GM19468 (cell line): ENCODE measurements at regions not wholly inside any gene's neighbourhood (a gene's known extent, or its start where the extent isn't known, plus 50 kb on each side); places are given as distances from the start of the nearest gene placed in this dataset.
"Not testable (repeated sequence)": the region's sequence is repeated elsewhere in the genome, so short reads cannot be mapped to it uniquely, and the experiment has no call there.

ENCODE experiments used
- ATAC-seq: cut with Tn5 transposase; IDR thresholded peaks from one replicate; pipeline ENCODE4 v1.9.1; 2021; ENCODE audit warnings: mild to moderate bottlenecking, moderate library complexity, moderate number of reproducible peaks; ENCODE audit not compliant: unreplicated experiment; ENCODE audit errors: extremely low read depth

- ATAC-seq = no peak
These were observed 1356.4 kb upstream of the TMEM132C start for GRCh38 chr12:126910570-126910969.

GRCh38 chr12:126912111-126912510 lies 1354.9 kb upstream of the TMEM132C start:
- ATAC-seq = no peak

DNA sequence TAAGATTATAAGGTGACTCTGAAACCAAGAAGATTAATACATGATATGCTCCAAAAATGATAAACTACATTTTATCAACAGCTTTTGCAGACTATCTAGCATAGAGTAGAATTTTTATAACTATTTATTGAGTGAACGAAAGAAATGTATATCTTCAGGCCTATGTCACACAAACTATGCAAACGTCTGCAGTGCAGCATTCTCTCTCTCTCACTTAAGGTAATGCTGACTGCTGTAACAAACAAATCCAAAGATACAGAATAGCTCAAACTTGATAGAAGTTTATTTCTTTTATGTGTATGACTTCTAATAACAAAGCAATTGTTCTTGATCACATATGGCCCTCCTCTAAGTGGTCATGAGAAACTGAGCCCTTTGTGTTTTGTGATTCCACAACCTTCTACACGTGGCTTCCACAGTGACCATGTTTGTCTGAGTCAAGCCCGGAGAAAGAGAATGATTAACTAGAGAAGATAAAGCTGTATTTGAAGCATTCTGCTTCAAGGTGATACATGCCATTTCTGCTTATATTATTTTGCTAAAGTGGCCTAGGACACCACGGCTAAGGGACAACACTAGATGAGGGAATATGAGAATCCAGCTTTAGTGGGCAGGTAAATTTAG lies 1352.7 kb upstream of the TMEM132C start:
- ATAC-seq = no peak

DNA sequence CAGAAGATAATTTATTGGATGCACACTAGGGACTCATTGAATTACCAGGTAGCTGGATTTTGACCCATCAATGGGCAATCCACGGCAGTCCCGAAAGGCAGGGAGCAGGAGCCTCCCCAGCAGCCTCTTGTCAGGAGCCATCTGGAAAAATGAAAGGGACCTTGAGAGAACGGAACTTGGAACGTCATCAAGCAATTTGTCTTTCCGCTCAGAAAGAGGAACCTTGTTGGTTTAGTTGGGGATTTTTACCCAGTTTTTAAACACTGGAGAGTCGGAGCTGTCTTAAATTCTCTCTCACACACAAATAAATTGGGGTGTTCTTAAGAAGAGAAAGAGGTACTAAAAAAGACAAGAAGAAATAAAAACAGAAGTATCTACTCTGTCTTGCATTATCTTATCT lies 1351.7 kb upstream of the TMEM132C start:
- no peak for ATAC-seq

DNA sequence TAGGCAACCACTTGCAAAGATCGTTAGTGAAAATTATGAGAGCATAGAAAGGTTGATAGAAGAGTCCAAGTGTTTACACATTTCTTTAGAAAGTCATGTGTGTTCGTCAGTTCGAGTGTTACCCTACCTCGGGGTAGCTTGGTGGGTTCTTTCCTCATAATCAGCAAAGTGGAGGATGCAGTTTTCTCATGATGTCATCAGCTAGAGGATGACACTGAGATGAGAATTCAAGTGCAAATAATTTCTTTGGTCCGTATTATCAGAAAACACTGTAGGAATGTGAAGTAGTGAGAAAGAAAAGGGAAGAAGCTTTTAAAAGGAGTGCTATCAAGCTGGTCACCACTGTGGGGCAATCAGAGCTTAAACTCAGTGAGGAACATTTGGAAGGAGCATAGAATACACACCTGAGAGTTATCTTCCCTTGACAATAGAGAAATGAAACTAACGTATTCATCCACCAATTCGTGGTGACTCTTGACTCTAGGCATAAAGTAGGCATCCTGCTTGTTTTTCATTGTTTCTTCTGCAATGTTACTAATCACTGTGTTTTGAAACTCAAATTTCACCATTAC lies 1340.9 kb upstream of the TMEM132C start:
- no peak for ATAC-seq

DNA sequence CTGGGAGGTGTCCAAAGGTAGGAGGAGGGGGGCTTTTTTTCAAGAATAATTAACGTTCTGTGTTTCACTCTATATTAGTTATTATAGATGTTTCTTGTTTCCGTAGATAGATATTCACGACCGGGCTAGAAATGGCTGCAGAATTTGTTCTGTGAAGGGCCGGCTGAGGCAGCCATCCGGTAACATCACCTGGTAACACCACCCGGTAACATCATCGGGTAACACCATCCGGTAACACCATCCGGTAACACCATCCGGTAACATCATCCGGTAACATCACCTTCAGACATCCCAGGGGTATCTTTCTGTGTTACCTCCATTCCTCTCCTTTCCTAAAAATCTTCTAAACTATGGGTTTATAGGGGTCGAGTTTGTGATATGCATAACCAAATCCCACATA lies 1336.7 kb upstream of the TMEM132C start:
- ATAC-seq = no peak

DNA sequence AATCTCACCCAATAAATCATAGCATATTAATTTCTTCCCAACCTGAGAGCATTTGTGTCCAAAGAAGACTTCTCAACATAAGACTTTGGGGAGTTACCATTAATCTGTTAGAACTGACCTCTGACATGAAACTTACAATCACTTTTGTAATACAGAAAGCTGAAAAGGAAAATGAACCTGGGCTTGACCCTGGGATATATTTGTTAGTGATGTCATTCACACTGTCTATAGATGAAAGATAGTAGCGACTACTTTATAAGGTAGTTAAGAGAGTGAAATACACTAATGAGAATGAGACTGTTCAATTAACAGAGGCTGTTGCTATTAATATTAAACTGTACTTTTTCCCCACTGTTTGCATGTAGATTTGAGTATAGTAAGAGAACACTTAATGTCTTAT lies 1334.8 kb upstream of the TMEM132C start:
- no peak for ATAC-seq

DNA sequence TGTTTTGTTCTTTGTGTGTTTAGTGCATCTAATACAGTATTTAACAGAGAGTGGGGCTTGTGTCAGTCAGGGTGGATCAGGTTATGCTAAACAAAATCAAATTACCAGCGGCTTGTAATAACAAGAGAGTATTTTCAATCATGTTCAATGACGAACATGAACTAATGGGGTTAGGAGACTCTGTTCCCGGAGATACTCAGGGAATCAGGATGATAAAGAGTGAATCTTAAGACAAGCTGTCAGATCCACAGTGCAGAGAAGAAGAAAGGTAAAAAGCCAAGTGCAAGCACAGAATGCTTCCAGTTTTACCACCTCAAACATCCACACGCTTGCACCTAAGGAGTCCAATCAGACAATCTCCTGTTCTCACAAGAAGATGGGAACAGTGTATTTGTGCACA lies 1331.5 kb upstream of the TMEM132C start:
- ATAC-seq = no peak

DNA sequence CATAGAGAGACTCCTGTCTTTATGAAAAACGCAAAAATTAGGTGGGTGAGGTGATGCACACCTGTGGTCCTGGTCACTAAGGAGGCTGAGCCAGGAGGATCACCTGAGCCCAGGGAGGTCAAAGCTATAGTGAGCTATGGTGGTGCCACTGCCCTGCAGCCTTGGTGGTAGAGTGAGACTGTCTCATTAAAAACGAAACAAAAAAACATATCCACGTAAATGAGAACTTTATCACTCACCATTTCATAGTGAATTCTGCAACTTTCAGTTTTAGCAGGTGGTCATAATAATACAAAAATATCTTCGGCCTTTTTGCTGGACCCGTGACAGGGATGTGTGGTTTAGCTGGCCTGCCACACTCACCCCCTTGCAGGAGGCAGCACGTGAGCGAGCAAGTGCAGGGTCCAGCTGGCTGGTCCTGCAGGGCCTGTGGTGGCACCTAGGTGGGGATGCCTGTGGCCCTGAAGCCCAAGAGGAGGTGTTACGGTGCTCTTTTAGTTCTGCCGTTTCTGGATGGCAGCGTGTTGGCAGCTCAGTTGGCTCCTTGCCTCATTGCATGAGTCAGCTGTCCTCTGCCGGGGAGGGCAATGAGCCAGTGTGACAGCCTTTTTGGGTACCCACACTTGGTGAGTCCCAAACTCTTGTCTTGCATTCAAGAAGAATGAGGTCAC lies 1330.7 kb upstream of the TMEM132C start:
- no peak for ATAC-seq

DNA sequence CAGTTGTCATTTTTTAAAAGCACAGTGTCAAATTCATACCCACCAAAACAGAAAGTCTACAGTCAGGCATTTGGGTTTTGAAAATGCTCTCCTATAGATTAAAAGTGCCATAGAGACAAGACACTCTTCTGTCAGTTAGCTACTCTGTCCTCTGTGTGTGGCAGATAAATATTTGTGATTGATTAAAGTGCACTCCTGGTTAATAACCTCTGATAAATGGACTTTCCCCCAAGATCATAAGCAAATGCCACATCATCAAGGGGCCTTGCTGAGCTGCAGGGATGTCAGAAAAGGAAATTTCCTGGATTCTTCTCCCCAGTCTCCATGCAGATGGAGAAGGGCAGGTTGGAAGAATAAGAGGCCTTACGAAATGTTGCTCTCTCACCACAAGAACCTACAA lies 1329.5 kb upstream of the TMEM132C start:
- ATAC-seq = no peak

DNA sequence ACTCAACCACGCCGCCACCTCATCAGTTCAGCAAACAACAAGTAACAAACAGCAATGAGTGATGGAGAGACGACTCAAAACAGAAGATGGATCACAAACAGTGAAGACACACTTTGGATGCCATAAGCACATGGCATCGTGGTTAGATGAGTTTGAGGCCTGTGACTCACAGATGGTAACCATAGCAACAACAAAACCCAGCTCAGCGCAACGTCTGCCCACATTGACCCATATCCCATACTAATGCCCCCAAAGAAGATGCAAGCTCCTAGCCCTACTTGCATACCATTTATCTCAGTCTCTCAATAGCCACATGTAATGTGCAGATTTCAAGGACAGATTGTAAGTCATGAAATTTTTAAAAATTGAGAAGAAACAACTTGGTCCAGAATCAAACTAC lies 1322.3 kb upstream of the TMEM132C start:
- no peak for ATAC-seq

- ATAC-seq = not testable (repeated sequence)
These were observed 1320.0 kb upstream of the TMEM132C start for GRCh38 chr12:126946958-126947357.

DNA sequence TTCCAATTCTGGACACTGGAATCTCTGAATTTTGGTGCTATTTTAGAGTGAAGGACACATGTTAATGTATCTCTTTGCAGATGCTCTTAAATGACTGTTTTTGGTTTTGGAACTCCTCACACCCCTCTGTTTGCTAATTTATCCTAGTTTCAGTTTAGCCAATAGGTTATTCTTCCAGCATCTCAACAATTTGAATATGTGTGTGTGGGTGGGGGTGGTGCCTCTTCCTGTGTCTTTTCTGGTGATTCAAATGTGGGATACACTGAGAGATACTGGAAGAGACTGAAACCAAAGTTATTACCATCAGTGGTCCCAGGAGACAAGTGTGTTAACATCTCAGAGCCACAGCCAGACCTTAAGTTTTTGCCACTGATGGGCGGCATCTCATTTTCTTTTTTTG lies 1317.4 kb upstream of the TMEM132C start:
- ATAC-seq = no peak

- no peak for ATAC-seq
These were observed 1316.7 kb upstream of the TMEM132C start for GRCh38 chr12:126950266-126950665.

DNA sequence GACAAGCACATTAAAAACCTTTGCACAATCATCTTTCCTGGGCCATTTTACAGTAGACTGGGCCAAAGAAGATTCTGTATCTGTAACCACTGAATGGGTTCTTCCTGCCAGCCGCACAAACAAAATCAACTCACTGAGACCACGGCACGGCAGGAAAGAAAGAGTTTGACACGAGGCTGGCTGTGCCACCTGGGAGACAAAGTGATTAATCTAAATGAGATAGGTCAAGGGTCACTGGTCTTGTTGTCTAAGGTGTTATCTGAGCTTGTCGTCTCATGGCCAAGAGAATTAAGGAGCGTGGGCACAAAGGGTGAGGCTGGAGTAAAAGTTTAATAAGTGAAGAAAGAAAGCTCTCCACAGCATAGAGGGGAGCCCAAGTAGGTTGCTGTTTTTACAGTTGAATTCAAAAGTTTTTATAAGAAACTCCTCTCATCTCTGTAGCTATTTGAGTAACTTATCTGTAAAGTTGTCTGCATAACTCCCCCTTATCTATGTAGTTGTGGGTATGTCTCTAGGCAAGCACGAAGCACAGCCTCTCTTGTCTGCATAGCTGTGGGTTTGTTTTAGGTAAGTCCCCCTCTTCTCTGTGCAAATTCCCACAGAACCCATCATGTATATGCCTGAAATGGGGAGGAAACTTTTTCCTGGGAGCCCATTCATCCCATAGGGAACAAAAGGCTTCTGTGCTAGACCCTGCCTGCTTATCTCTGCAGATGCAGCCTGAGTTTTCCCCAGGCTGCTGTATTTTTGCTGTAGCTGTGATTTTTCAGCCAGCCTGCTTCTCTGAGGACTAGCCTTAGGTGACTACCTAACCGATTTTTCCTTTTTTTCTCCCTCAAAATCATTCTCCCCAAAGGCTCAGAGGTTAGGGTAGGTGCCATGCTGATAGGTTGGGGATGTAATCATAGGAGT lies 1314.6 kb upstream of the TMEM132C start:
- ATAC-seq = no peak

DNA sequence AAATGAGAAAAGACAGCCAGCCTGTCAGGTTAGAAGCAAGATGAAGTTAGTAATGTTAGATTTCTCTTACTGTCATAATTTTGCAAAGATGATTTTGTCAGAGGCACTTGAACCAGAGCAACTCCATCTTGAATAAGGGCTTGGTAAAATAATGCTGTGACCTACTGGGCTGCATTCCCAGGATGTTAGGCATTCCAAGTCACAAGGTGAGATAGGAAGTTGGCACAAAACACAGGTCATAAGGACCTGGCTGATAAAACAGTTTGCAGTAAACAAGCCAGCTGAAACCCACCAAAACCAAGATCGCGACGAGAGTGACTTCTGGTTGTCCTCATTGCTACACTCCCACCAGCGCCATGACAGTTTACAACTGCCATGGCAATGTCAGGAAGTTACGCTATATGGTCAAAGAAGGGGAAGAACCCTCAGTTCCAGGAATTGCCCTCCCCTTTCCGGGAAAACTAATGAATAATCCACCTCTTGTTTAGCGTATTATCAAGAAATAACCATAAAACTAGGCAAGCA lies 1313.5 kb upstream of the TMEM132C start:
- no peak for ATAC-seq

DNA sequence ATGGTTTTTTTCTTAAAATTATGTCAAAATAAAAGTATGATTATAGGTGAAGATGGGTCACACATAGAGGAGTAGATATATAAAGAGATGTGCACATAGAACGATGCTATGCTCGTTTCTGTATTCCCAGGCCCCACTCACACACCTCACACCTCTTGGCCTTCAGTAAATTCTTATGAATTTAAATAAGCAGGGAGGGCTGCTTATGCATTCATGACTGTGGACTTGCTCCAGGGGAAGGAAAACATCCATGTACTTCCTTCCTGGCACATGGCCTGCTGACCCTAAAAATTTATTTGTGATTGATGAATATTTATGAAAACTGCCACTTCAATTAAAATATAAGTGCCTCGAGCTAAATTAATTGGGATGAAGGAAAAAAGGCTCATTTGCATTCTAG lies 1306.7 kb upstream of the TMEM132C start:
- no peak for ATAC-seq

DNA sequence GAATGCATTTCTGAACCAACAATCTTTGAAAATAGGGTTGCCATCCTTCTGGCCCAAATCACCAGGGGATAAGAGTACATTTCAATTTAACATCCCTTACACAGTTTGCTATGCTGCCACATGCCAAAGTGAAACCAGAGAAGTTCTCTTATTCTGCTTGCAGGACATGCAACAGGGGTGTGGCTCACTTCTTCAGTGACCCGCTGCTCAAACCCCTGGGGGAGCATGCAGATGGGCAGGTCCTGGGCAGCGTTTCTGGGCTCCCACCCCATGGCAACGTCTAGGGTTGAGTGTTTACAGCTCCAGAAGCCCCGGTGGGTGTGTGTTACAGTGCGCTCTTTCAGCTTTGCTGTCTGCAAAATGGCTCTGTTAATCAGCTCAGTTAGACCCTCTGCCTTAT lies 1306.3 kb upstream of the TMEM132C start:
- no peak for ATAC-seq

GRCh38 chr12:126963825-126964224 lies 1303.1 kb upstream of the TMEM132C start:
- ATAC-seq = no peak

- no peak for ATAC-seq
These were observed 1300.5 kb upstream of the TMEM132C start for GRCh38 chr12:126966498-126966897.

GRCh38 chr12:126967152-126967551 lies 1299.8 kb upstream of the TMEM132C start:
- ATAC-seq = no peak
